ENCODE measurements at regions not wholly inside any gene's neighbourhood (a gene's known extent, or its start where the extent isn't known, plus 50 kb on each side); places are given as distances from the start of the nearest gene placed in this dataset.
"Not testable (repeated sequence)": the region's sequence is repeated elsewhere in the genome, so short reads cannot be mapped to it uniquely, and the experiment has no call there.

- H3K4me1 Mint-ChIP-seq (ENCODE audit: low read depth) = no peaks in the 10 kb centered on the region
- H3K27me3 Mint-ChIP-seq (ENCODE audit: low read depth) = peaks cover 44% of the 10 kb centered on the region
- H3K27ac Mint-ChIP-seq (ENCODE audit: unreplicated experiment) = no peak overlapping the region
- no peak for TF ChIP-seq CTCF (IDR thresholded peaks at IDR 0.05)
- H3K4me3 Mint-ChIP-seq (ENCODE audit: unreplicated experiment) = no peak overlapping the region
- DNase-seq (ENCODE audit: low spot score) = no peak
- peaks cover 4% of the 10 kb centered on the region for H3K9me3 Mint-ChIP-seq (ENCODE audit: low read depth)
- no peaks in the 10 kb centered on the region for H3K36me3 Mint-ChIP-seq (ENCODE audit: low read depth)
These were observed 100.2 kb downstream of the FBXO8 start for GRCh38 chr4:174183259-174183658.

GRCh38 chr4:174181827-174182226 is 101.6 kb downstream of the FBXO8 start:
- H3K4me1 Mint-ChIP-seq (ENCODE audit: low read depth) = no peaks in the 10 kb centered on the region
- no peaks in the 10 kb centered on the region for H3K36me3 Mint-ChIP-seq (ENCODE audit: low read depth)
- peaks cover 41% of the 10 kb centered on the region for H3K27me3 Mint-ChIP-seq (ENCODE audit: low read depth)
- H3K4me3 Mint-ChIP-seq (ENCODE audit: unreplicated experiment) = no peak overlapping the region
- H3K27ac Mint-ChIP-seq (ENCODE audit: unreplicated experiment) = no peak overlapping the region
- no peak for DNase-seq (ENCODE audit: low spot score)
- peaks cover under 1% of the 10 kb centered on the region for H3K9me3 Mint-ChIP-seq (ENCODE audit: low read depth)
- TF ChIP-seq CTCF (IDR thresholded peaks at IDR 0.05) = peak; percentile 9

- Mint-ChIP-seq H3K27ac (ENCODE audit: unreplicated experiment) (no peak overlapping the region), H3K4me3 (ENCODE audit: unreplicated experiment) (no peak overlapping the region), H3K36me3 (ENCODE audit: low read depth) (no peaks in the 10 kb centered on the region), H3K4me1 (ENCODE audit: low read depth) (no peaks in the 10 kb centered on the region), H3K27me3 (ENCODE audit: low read depth) (peaks cover 24% of the 10 kb centered on the region), H3K9me3 (ENCODE audit: low read depth) (no peaks in the 10 kb centered on the region)
- DNase-seq (ENCODE audit: low spot score) = no peak
- no peak for TF ChIP-seq CTCF (IDR thresholded peaks at IDR 0.05)
These were observed 105.9 kb downstream of the FBXO8 start for GRCh38 chr4:174177536-174177935.

- not testable (repeated sequence) for H3K36me3 Mint-ChIP-seq (ENCODE audit: low read depth); DNase-seq (ENCODE audit: low spot score); H3K27ac Mint-ChIP-seq (ENCODE audit: unreplicated experiment); H3K9me3 Mint-ChIP-seq (ENCODE audit: low read depth); H3K4me3 Mint-ChIP-seq (ENCODE audit: unreplicated experiment); H3K4me1 Mint-ChIP-seq (ENCODE audit: low read depth)
- peaks cover 29% of the 10 kb centered on the region for H3K27me3 Mint-ChIP-seq (ENCODE audit: low read depth)
These were observed 107.6 kb downstream of the FBXO8 start for GRCh38 chr4:174175836-174176235.

GRCh38 chr4:174173360-174173759 is 110.1 kb downstream of the FBXO8 start:
- H3K4me3 Mint-ChIP-seq (ENCODE audit: unreplicated experiment) = no peak overlapping the region
- H3K9me3 Mint-ChIP-seq (ENCODE audit: low read depth) = no peaks in the 10 kb centered on the region
- no peak for TF ChIP-seq CTCF (IDR thresholded peaks at IDR 0.05)
- H3K27me3 Mint-ChIP-seq (ENCODE audit: low read depth) = peaks cover 30% of the 10 kb centered on the region
- no peak for DNase-seq (ENCODE audit: low spot score)
- H3K27ac Mint-ChIP-seq (ENCODE audit: unreplicated experiment) = no peak overlapping the region
- H3K36me3 Mint-ChIP-seq (ENCODE audit: low read depth) = no peaks in the 10 kb centered on the region
- H3K4me1 Mint-ChIP-seq (ENCODE audit: low read depth) = no peaks in the 10 kb centered on the region

GRCh38 chr4:174172274-174172673 is 111.2 kb downstream of the FBXO8 start:
- no peaks in the 10 kb centered on the region for H3K9me3 Mint-ChIP-seq (ENCODE audit: low read depth)
- no peaks in the 10 kb centered on the region for H3K4me1 Mint-ChIP-seq (ENCODE audit: low read depth)
- no peak for DNase-seq (ENCODE audit: low spot score)
- peaks cover 31% of the 10 kb centered on the region for H3K27me3 Mint-ChIP-seq (ENCODE audit: low read depth)
- no peak for TF ChIP-seq CTCF (IDR thresholded peaks at IDR 0.05)
- H3K27ac Mint-ChIP-seq (ENCODE audit: unreplicated experiment) = no peak overlapping the region
- no peaks in the 10 kb centered on the region for H3K36me3 Mint-ChIP-seq (ENCODE audit: low read depth)
- H3K4me3 Mint-ChIP-seq (ENCODE audit: unreplicated experiment) = no peak overlapping the region

Measured in chondrocyte (in vitro differentiated cells).